Epithelial cell of proximal tubule (primary cell): ENCODE measurements at regions not wholly inside any gene's neighbourhood (a gene's known extent, or its start where the extent isn't known, plus 50 kb on each side); places are given as distances from the start of the nearest gene placed in this dataset.

Experiments used
- DNase-seq: peaks from one replicate; pipeline ENCODE4 v3.0.0-alpha.2; 2011; ENCODE audit warnings: low read depth
- H3K4me3 ChIP-seq: 2 replicates; pipeline ENCODE4 v1.5.1; 2011; ENCODE audit warnings: low read depth, mild to moderate bottlenecking, low read length
- CTCF ChIP-seq: conservative IDR thresholded peaks from 2 replicates; pipeline ENCODE4 v1.5.1; 2012; ENCODE audit warnings: low read depth, mild to moderate bottlenecking, low read length

- no peak for TF ChIP-seq CTCF
- no peak for DNase-seq
- H3K4me3 ChIP-seq, result no peak overlapping the region
These were observed 581.8 kb upstream of the UBE2E2 start for GRCh38 chr3:22621205-22621809.

- TF ChIP-seq CTCF, result no peak
These were observed 575.1 kb upstream of the UBE2E2 start for GRCh38 chr3:22627993-22628499.

GRCh38 chr3:22632536-22632935, 570.6 kb upstream of the UBE2E2 start:
- no peak overlapping the region for H3K4me3 ChIP-seq
- DNase-seq, result no peak
- TF ChIP-seq CTCF, result no peak

More at GRCh38 chr3:22627993-22628499, 575.1 kb upstream of the UBE2E2 start:
- no peak for DNase-seq
- H3K4me3 ChIP-seq, result no peak overlapping the region

- no peak overlapping the region for H3K4me3 ChIP-seq
- no peak for TF ChIP-seq CTCF
- DNase-seq, result no peak
These were observed 568.7 kb upstream of the UBE2E2 start for GRCh38 chr3:22634433-22634832.

GRCh38 chr3:22659651-22660475, 543.3 kb upstream of the UBE2E2 start:
- no peak for DNase-seq
- no peak overlapping the region for H3K4me3 ChIP-seq
- no peak for TF ChIP-seq CTCF

- H3K4me3 ChIP-seq, result no peak overlapping the region
- no peak for DNase-seq
- no peak for TF ChIP-seq CTCF
These were observed 542.5 kb upstream of the UBE2E2 start for GRCh38 chr3:22660606-22661005.
